ENCODE measurements at regions not wholly inside any gene's neighbourhood (a gene's known extent, or its start where the extent isn't known, plus 50 kb on each side); places are given as distances from the start of the nearest gene placed in this dataset.

GRCh38 chr15:49751191-49751590, 130.3 kb downstream of the DTWD1 start:
- DNase-seq (ENCODE audit: low read depth): no peak

- no peak for DNase-seq (ENCODE audit: low read depth)
Observed at GRCh38 chr15:49751751-49752150, 130.9 kb downstream of the DTWD1 start.

DNA sequence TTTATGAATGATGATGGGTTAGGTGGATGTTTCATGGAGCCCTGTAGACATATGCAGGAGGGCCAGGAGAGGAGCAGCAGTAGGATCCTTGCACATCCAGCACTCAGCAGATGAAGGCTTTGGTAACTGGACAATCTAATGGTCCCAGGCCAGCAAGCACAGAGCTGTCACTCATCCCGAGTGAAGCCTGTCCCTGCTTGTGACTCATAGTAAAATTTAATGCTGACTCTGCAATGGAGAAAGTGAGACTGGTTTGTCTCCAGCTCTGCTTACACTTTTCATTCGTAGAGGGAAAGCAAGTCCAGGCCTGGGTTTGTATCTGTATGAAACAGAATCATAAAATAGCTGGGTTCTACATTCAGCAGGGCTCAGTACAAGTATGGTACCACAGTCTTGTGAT, 131.7 kb downstream of the DTWD1 start:
- DNase-seq (ENCODE audit: low read depth): no peak

DNA sequence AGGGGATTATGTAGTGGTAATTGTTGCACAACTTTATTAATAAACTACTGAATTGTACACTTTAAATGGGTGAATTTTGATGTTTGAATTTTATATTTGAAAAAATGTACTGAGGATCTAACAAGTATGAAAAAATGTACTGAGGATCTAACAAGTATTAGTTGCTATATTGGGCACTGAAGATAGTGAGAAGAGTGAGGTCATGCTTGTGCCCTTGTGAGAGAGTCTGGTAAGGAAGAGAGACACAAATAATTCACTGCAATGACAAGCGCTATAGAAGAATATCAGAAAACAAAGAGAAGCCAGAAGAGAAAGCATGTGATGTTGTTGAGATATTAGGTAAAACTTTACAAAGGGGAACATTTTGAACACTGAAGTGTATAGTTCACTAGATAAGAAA, 137.6 kb downstream of the DTWD1 start:
- no peak for DNase-seq (ENCODE audit: low read depth)

GRCh38 chr15:49758856-49759255, 138.0 kb downstream of the DTWD1 start:
- DNase-seq (ENCODE audit: low read depth): peak; percentile 34

DNA sequence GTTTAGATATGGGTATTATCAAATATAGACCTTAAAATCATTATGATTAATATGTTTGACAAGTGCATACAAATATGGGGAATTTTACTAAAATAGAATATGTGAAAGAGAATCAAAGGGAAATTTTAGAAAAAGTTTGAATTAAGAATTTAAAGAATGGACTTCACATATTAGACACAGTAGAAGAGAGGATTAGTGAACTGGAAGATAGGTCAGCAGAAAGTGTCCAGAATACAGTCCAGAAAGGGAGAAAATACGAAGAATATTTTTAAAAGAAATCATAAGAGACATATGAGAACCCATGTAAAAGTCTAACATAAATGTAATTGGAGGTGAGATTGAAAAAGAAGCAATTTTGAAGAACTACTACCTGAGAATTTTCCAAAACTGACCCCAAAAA, 139.9 kb downstream of the DTWD1 start:
- DNase-seq (ENCODE audit: low read depth): no peak

GRCh38 chr15:49769225-49769624, 148.4 kb downstream of the DTWD1 start:
- DNase-seq (ENCODE audit: low read depth): no peak

DNA sequence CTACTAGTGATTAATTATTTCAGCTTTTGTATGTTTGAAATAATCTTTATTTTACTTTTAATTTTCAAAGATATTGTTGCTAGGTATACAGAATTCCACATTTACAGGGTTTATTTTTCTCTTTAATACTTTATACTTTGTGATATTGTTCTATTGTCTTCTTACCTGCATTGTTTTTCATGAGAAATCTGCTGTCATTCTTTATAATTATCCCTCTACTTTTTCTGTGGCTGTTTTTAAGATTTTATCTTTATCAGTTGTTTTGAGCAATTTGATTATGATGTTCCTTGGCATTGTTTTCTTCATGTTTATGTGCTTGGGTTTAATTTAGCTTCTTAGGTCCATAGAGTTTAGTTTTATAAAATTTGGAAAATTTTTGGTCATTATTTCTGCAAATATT, 168.6 kb downstream of the DTWD1 start:
- DNase-seq (ENCODE audit: low read depth): no peak

DNA sequence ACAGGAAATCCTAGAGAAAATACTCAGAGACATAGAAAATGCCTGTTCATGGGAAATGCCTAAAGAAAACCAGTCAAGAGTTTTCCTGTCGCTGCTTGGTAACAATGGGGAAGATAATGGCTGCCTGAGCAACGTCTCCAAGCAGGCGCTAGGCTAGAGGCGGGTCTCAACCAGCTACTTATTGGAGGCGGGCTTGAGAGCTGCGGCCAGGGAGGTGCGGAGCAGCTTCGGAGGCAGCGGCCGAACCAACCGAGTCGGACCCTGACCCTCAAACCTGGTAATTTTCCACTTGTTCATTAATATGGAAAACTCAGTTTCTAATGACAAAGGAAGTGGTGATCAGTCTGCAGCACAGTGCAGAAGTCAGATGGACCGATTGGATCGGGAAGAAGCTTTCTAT, 173.1 kb downstream of the DTWD1 start:
- no peak for DNase-seq (ENCODE audit: low read depth)

DNA sequence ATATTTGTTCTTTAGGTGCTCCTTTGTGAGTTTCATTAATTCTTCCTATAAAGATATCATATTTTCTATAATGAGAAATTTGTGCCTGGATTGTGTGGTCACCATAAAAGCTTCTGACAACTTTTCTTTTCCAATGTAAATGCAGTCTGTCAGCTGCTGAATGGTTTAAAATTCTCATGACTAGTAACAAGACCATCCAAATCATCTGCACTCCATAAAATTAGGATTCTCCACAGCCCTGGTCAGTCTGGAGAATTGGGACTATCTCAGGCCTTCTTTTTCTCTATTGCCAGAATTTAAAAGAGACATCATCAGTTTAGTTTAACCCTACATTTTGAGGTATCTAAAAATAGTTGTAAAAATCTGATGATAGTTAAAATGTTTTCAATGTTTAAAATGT, 180.9 kb downstream of the DTWD1 start:
- no peak for DNase-seq (ENCODE audit: low read depth)

Measured in M059J (cell line).